K562 (cell line): ENCODE measurements at regions not wholly inside any gene's neighbourhood (a gene's known extent, or its start where the extent isn't known, plus 50 kb on each side); places are given as distances from the start of the nearest gene placed in this dataset.

Source experiments
- ATAC-seq: fragments of 200-7000 bp; cut with Tn5 transposase; 3 replicates; pipeline ENCODE4 v1.9.1; 2020; ENCODE audit warnings: moderate library complexity
- BruUV-seq: library from RNA; stranded (reverse); fragments of 400-500 nt; replicated peaks from 2 replicates; lab custom pipeline; 2021; lab: Mats Ljungman, UMichigan
- CTCF ChIA-PET: fragments of 300-600 bp; formaldehyde crosslinking; extraction: SDS; loops from one replicate; lab custom pipeline; 2021; ENCODE audit warnings: low intra/inter-chr PET ratio; lab: Yijun Ruan, JAX
- POLR2A ChIA-PET: fragments of 300-600, 350-650 bp; sonication (Branson Sonifier 250); formaldehyde crosslinking; extraction: SDS; loops from one replicate; lab custom pipeline; 2021; ENCODE audit warnings: antibody characterized with exemption, inconsistent platforms; lab: Yijun Ruan, JAX
- DNase-seq, 4 experiments: peaks; one replicate each; pipeline versions ENCODE4 v3.0.0 to v3.0.0-alpha.2; 2011 to 2018; ENCODE audit warnings: low spot score in 3 of 4, mixed read lengths in 3 of 4; ENCODE audit errors: extremely low read depth in 1 of 4
- FAIRE-seq: peaks from 2 replicates; lab custom pipeline; 2011; peaks lifted over from hg19 to GRCh38; lab: Jason Lieb, UNC
- H2AFZ ChIP-seq: 2 replicates; pipeline ENCODE4 v1.6.0; 2011; ENCODE audit warnings: low read depth, low read length, control low read depth, inconsistent platforms
- H3K27ac ChIP-seq: fragments of 200-600 bp; 3 replicates; pipeline ENCODE4 v1.8.0; 2011; ENCODE audit warnings: low read depth, mild to moderate bottlenecking, control low read depth, inconsistent platforms, low read length, moderate library complexity, mixed read lengths; ENCODE audit errors: extremely low read depth
- H3K27me3 ChIP-seq, 2 experiments: fragments of 300-600 bp in 1 of 2; 2 replicates in 1 of 2; 3 replicates in 1 of 2; pipeline versions ENCODE4 v1.6.0 to v1.8.0; 2011; ENCODE audit warnings: inconsistent platforms in 2 of 2, low read length in 2 of 2, mild to moderate bottlenecking in 1 of 2, mixed read lengths in 1 of 2, moderate library complexity in 1 of 2; ENCODE audit not compliant: control insufficient read depth in 2 of 2, insufficient read depth in 2 of 2
- H3K36me3 ChIP-seq: fragments of 300-600 bp; 3 replicates; pipeline ENCODE4 v1.8.0; 2011; ENCODE audit warnings: mild to moderate bottlenecking, low read length, inconsistent platforms; ENCODE audit not compliant: control insufficient read depth, insufficient read depth
- H3K4me1 ChIP-seq, 2 experiments: fragments of 200-600 bp in 1 of 2; replicated peaks in 1 of 2; 2 replicates in 1 of 2; 3 replicates in 1 of 2; pipeline versions ENCODE4 v1.5.1 to v1.8.0; 2011; ENCODE audit warnings: inconsistent platforms in 2 of 2, low read length in 2 of 2, mild to moderate bottlenecking in 1 of 2, mixed read lengths in 1 of 2, moderate library complexity in 1 of 2; ENCODE audit not compliant: control insufficient read depth in 2 of 2, insufficient read depth in 2 of 2
- H3K4me2 ChIP-seq: 2 replicates; pipeline ENCODE4 v1.6.1; 2011; ENCODE audit warnings: low read length, control low read depth, inconsistent platforms, mixed read lengths; ENCODE audit not compliant: insufficient read depth
- H3K4me3 ChIP-seq: fragments of 200-600 bp; sonication (generic), shearing (Covaris generic); 2 replicates; pipeline ENCODE4 v1.5.1; 2016; ENCODE audit warnings: control low read depth, inconsistent platforms
- H3K79me2 ChIP-seq: fragments of 200-600 bp; 3 replicates; pipeline ENCODE4 v1.8.0; 2011; ENCODE audit warnings: low read length, inconsistent platforms; ENCODE audit not compliant: control insufficient read depth, insufficient read depth
- H3K9ac ChIP-seq, 2 experiments: 2 replicates each; pipeline versions ENCODE4 v1.6.0 to v1.6.1; 2011; ENCODE audit warnings: low read depth in 2 of 2, low read length in 2 of 2, control low read depth in 1 of 2, inconsistent platforms in 1 of 2, mild to moderate bottlenecking in 1 of 2, mixed read lengths in 1 of 2; ENCODE audit not compliant: insufficient read depth in 1 of 2
- H3K9me1 ChIP-seq: one replicate; pipeline ENCODE4 v1.6.0; 2011; ENCODE audit warnings: inconsistent platforms, mild to moderate bottlenecking, low read length, moderate library complexity; ENCODE audit not compliant: control insufficient read depth, insufficient read depth
- H3K9me3 ChIP-seq: replicated peaks from 2 replicates; pipeline ENCODE4 v1.5.1; 2011; ENCODE audit warnings: low read depth, low read length, inconsistent platforms; ENCODE audit not compliant: control insufficient read depth, insufficient read depth
- H4K20me1 ChIP-seq: replicated peaks from 2 replicates; pipeline ENCODE4 v1.6.1; 2011; ENCODE audit warnings: low read length, inconsistent platforms, mixed read lengths; ENCODE audit not compliant: control insufficient read depth, insufficient read depth
- BRF1 ChIP-seq: IDR thresholded peaks from 3 replicates; pipeline ENCODE4 v1.6.1; 2011; ENCODE audit warnings: borderline replicate concordance, mild to moderate bottlenecking; ENCODE audit not compliant: insufficient read length; ENCODE audit errors: extremely low read depth
- CBFB ChIP-seq: sonication (generic); formaldehyde crosslinking; IDR thresholded peaks from 2 replicates; pipeline ENCODE4 v1.4.0; 2020; ENCODE audit warnings: mild to moderate bottlenecking, missing genetic modification reagents
- CREB1 ChIP-seq, 2 experiments: sonication (generic) in 1 of 2; formaldehyde crosslinking in 1 of 2; IDR thresholded peaks; 2 replicates each; pipeline versions ENCODE4 v1.6.1 to v1.8.0; 2012 to 2022; ENCODE audit warnings: inconsistent platforms in 1 of 2, mild to moderate bottlenecking in 1 of 2, missing genetic modification reagents in 1 of 2, moderate library complexity in 1 of 2
- JUNB ChIP-seq: fragments of 450-650 bp; formaldehyde crosslinking; conservative IDR thresholded peaks from 2 replicates; pipeline ENCODE4 v1.4.0; 2020; ENCODE audit warnings: mild to moderate bottlenecking
- MTA1 ChIP-seq: fragments of 450-650 bp; IDR thresholded peaks from 2 replicates; pipeline ENCODE4 v1.6.1; 2017; ENCODE audit warnings: borderline replicate concordance
- NUFIP1 ChIP-seq: fragments of 450-650 bp; IDR thresholded peaks from 2 replicates; pipeline ENCODE4 v1.6.1; 2018; ENCODE audit not compliant: partially characterized antibody
- PTBP1 ChIP-seq: fragments of 200-400 bp; formaldehyde crosslinking; IDR thresholded peaks from 2 replicates; pipeline ENCODE4 v1.6.1; 2017; ENCODE audit warnings: low read depth, low read length
- SMAD3 ChIP-seq: fragments of 450-650 bp; formaldehyde crosslinking; conservative IDR thresholded peaks from 2 replicates; pipeline ENCODE4 v1.4.0; 2020; ENCODE audit warnings: mild to moderate bottlenecking
- XRCC4 ChIP-seq: IDR thresholded peaks from one replicate; pipeline ENCODE4 v1.6.1; 2011; ENCODE audit not compliant: insufficient read depth, insufficient read length; ENCODE audit errors: extremely low read depth
- ZFX ChIP-seq: sonication (generic); formaldehyde crosslinking; IDR thresholded peaks from 2 replicates; pipeline ENCODE4 v1.8.0; 2022; ENCODE audit warnings: mild to moderate bottlenecking, missing genetic modification reagents, moderate library complexity
- in situ Hi-C: fragments of 300-500 bp; cut with MboI; formaldehyde crosslinking; loops from 4 replicates; pipeline ENCODE4 v1.15.0; 2018; ENCODE audit warnings: inconsistent platforms, mixed read lengths
- intact Hi-C: fragments of 100-400 bp; cut with micrococcal nuclease; formaldehyde crosslinking; loops from 2 replicates; pipeline ENCODE4 v1.14.2; 2022

- no peaks in the 10 kb centered on the region for H3K9me1 ChIP-seq
- H3K27me3 ChIP-seq: no peaks in the 10 kb centered on the region
- no peak overlapping the region for H3K9ac ChIP-seq
- no peaks in the 10 kb centered on the region for H3K79me2 ChIP-seq
- H3K4me2 ChIP-seq: no peak overlapping the region
- ChIA-PET POLR2A (no interaction called here), CTCF (no interaction called here)
- no peaks in the 10 kb centered on the region for H3K4me1 ChIP-seq
- TF ChIP-seq BRF1: no peak
- TF ChIP-seq XRCC4: no peak
- no peak for TF ChIP-seq NUFIP1
- no peak for TF ChIP-seq MTA1
- TF ChIP-seq JUNB: no peak
- TF ChIP-seq SMAD3 (CRISPR knock-in tag): no peak
- no peak for TF ChIP-seq CREB1 (IDR thresholded peaks at IDR 0.05)
- TF ChIP-seq CREB1 (CRISPR knock-in tag; IDR thresholded peaks at IDR 0.05): no peak
- no peak for TF ChIP-seq CBFB (CRISPR knock-in tag)
- no peak for TF ChIP-seq ZFX
- TF ChIP-seq PTBP1: no peak
- in situ Hi-C loops: no loop called here
- no peak overlapping the region for H2AFZ ChIP-seq
- ATAC-seq: no peak
- no peak overlapping the region for H3K27ac ChIP-seq
- BruUV-seq: no TSS peak
- DNase-seq: no peak
- no peak overlapping the region for H3K4me3 ChIP-seq
- H4K20me1 ChIP-seq: no peaks in the 10 kb centered on the region
- no peak for FAIRE-seq
- intact Hi-C loops: no loop called here
- no peaks in the 10 kb centered on the region for H3K9me3 ChIP-seq
- H3K36me3 ChIP-seq: no peaks in the 10 kb centered on the region
Measured at GRCh38 chr4:162707962-162708361, 458.7 kb downstream of the NAF1 start.
